ENCODE measurements at regions not wholly inside any gene's neighbourhood (a gene's known extent, or its start where the extent isn't known, plus 50 kb on each side); places are given as distances from the start of the nearest gene placed in this dataset.

DNA sequence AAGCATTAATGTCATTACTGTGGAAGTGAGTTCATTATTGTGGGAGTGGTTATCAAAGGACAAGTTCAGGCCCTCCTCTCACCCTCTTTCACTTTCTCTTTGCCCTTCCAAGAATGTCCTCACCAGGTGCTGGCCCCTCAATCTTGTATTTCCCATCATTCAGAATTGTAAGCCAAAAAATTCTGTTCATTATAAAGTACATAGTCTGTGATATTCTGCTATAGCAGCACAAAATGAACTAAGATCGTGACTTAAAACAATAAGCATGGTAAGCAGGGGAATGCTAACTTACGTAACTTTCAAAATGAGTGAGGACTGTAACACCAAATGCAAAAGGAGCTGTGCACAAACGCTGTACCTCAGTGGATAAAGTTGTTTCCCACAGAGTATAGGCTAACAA lies 515.7 kb upstream of the BTBD3 start:
- TF ChIP-seq CTCF (IDR thresholded peaks at IDR 0.05) (no peak), POLR2AphosphoS5 (IDR thresholded peaks at IDR 0.05; ENCODE audit: low read depth, low read length) (no peak)
- TF ChIP-seq, protein P1, sequence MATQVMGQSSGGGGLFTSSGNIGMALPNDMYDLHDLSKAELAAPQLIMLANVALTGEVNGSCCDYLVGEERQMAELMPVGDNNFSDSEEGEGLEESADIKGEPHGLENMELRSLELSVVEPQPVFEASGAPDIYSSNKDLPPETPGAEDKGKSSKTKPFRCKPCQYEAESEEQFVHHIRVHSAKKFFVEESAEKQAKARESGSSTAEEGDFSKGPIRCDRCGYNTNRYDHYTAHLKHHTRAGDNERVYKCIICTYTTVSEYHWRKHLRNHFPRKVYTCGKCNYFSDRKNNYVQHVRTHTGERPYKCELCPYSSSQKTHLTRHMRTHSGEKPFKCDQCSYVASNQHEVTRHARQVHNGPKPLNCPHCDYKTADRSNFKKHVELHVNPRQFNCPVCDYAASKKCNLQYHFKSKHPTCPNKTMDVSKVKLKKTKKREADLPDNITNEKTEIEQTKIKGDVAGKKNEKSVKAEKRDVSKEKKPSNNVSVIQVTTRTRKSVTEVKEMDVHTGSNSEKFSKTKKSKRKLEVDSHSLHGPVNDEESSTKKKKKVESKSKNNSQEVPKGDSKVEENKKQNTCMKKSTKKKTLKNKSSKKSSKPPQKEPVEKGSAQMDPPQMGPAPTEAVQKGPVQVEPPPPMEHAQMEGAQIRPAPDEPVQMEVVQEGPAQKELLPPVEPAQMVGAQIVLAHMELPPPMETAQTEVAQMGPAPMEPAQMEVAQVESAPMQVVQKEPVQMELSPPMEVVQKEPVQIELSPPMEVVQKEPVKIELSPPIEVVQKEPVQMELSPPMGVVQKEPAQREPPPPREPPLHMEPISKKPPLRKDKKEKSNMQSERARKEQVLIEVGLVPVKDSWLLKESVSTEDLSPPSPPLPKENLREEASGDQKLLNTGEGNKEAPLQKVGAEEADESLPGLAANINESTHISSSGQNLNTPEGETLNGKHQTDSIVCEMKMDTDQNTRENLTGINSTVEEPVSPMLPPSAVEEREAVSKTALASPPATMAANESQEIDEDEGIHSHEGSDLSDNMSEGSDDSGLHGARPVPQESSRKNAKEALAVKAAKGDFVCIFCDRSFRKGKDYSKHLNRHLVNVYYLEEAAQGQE (IDR thresholded peaks at IDR 0.05; ENCODE audit: insufficient read depth in 1 of 2, low read depth in 2 of 2, low read length in 1 of 2), result no peak

Measured in Panc1 (cell line).